GM19468 (cell line): ENCODE measurements at regions not wholly inside any gene's neighbourhood (a gene's known extent, or its start where the extent isn't known, plus 50 kb on each side); places are given as distances from the start of the nearest gene placed in this dataset.
"Not testable (repeated sequence)": the region's sequence is repeated elsewhere in the genome, so short reads cannot be mapped to it uniquely, and the experiment has no call there.

ENCODE experiments used
- ATAC-seq: cut with Tn5 transposase; IDR thresholded peaks from one replicate; pipeline ENCODE4 v1.9.1; 2021; ENCODE audit warnings: mild to moderate bottlenecking, moderate library complexity, moderate number of reproducible peaks; ENCODE audit not compliant: unreplicated experiment; ENCODE audit errors: extremely low read depth

DNA sequence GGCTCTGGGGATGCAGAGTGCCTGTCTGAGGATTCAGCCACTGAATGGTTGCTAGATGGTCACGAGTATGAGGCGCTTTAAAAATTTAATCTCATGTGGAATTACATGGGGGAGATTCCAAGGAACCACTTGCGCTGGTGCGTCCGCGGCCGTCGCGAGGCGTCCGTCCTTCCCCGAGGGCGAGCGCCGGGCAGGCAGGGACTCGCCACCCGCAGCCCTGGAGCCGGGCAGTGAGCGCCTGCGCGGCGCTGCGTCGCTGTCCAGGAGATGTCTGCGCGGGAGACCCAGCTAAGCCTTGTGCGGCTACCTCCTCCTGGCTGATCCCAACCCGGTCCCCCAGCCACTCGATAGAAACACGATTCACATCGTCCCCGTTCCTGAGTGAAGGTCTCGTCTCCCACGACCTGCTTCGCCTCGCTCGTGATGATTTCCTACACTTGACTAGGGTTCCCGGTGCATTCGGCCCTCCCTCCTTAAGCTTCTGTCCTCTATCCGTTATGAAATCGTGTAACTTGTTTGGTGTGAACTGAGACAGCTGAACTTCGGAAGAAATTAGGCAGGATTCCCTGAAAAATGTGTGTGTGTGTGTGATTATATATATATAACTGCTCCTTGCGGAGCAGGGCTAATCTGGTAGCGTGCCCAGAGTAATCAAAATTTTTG lies 536.4 kb downstream of the PRIM2 start:
- not testable (repeated sequence) for ATAC-seq

DNA sequence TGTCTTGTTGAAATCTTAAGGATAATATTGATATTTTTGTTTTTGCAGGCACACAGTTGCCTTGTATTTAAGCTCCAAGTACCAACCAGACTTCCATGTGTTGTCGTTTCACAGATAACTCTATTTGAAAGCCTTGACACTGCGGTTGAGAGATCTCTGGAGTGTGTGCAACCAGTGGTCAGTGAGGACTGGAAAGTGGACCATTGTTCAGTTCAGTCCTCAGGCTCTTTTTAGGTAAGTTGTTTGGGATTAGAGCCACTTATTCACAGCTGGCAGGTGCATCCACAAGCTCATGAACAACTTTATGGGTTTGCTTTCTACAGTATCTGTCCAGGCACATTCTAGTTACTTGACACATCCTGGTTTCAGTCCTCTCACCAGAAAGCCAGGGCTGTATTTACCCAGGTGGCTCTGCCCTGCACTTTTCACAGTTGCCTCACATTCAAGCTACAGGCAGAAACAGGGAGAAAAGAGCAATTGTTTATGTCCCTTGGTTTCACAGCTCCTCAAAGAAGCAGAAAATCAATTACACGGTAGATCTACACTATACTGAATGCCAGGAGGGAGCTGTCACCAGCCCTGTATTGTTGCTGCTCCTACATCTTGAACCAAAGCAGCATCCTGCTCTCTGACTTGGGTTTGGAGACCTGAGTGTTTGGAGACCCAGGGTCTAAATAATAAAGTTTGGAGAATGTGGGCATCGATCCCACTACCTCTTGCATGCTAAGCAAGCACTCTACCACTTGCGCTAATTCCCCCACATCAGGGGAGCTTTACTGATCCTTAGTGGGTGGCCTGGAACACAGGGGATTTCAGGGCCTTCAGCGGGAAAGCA lies 543.3 kb downstream of the PRIM2 start:
- not testable (repeated sequence) for ATAC-seq

DNA sequence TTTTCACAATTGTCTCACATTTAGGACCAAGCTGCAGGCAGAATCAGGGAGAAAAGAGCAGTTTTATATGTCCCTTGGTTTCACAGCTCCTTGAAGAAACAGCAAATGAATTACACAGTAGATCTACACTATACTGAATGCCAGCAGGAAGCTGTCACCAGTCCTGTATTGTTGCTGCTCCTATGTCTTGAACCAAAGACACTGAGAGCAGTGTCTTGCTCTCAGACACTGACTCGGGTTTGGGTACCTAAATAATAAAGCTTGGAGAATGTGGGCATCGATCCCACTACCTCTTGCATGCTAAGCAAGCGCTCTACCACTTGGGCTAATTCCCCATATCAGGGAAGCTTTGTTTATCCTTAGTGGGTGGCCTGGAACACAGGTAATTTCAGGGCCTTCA lies 552.7 kb downstream of the PRIM2 start:
- ATAC-seq: not testable (repeated sequence)

DNA sequence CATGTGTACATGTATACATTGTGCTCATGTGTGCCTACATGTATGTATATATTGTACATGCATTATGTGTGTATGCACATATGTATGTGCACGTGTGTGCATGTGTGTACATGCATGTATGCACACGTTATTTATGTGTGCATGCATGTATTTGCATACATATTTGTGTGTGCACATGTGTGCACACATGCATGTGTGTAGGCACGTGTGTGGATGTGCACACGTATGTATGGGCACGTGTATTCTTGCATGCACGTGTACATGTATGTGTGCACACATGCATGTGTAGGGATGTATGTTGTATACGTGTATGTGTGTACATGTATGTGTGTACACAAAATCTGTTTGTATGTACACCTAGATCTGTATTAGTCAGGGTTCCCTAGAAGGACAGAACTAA lies 556.0 kb downstream of the PRIM2 start:
- ATAC-seq: not testable (repeated sequence)

DNA sequence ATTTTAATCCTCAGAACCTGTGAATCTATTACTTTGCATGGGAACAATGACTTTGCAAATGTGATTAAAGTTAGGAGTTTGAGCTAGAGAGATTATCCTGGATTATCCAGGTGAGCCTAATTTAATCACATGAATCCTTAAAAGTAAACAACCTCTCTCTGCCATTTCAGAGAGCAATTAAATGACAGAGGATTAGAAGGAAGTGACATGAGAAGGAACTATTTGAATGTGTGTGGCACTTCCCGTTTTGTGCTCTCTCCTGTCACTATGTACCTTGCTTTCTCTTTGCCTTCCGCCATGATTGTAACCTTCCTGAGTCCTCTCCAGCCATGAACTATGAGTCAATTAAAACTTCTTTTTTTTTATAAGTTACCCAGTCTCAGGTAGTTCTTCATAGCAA lies 559.2 kb downstream of the PRIM2 start:
- ATAC-seq: not testable (repeated sequence)

DNA sequence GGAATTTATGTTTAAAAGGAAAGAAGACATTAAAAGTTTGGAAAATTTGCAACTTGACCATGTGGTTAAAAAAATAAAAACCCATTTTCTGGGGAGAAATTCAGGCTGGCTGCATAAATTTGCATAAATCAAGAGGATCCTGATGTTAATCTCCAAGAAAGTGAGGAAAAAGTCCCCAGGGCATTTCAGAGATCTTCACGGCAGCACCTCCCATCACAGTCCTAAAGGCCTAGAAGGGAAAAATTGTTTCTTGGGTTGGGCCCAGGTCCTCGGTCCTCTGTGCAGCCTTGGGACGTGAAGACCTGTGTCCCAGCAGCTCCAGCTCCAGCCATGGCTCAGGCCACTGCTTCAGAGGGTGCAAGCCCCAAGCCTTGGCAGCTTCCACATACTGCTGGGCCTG lies 560.3 kb downstream of the PRIM2 start:
- ATAC-seq: not testable (repeated sequence)

DNA sequence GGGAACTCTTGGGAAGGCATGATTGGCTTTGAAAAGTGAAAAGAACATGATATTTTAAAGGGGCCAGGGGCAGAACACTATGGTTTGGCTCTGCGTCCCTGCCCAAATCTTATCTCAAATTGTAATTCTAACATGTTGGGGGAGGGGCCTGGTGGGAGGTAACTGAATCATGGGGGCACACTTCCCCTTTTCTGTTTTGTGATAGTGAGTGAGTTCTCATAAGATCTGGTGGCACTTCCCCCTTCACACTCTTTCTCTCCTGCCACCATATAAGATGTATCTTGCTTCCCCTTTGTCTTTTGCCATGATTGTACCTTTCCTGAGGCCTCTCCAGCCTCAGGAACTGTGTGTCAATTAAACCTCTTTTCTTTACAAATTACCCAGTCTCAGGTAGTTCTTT lies 561.4 kb downstream of the PRIM2 start:
- ATAC-seq: not testable (repeated sequence)

DNA sequence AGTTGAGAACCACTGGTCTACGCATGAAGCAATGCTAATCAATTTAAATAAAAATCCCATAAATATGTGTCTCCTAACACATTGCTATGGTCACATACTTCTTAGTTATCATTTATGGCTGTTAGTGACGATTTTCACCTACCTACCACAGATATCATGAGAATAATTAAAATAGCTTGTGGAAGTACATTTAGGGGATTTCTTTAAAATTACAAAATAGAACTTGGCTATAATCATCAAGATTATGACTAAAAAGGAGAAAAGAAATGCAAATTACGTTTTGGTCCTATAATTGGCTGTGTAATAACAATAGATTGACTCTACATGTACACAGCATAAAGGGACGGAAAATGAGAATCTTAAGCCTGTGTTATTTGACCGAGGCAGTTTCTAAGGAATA lies 581.4 kb downstream of the PRIM2 start:
- not testable (repeated sequence) for ATAC-seq

DNA sequence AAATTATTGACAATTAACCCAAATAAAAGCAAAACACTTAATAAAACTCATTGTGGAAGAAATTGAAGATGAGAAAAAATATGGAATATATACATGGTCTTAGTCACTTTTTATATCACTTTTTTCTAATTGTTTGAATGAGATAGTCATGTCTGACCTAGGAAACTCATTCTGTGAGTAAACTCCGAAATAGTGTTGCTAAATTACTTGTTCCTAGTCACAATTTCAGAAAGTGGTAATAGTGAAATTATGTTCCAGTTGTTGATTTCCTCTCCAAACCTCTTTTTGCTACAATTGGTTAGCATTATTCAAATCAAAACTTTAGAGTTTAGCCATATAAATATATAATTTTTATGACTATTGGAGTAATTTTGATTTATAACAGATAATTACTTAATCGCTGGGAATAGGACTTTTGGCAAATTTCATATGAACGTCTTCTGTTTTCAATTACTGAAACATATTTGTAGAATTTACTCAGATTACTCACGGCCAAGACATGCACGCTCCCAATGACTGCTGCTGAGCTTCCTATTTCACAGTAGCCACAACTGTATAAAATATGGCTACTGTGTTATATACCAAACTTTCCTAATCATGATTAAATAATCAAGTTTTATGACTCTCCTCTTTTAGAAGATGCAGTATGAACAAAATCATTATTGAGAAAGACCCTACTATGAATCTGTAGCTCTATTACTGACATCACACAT lies 583.4 kb downstream of the PRIM2 start:
- ATAC-seq: not testable (repeated sequence)

DNA sequence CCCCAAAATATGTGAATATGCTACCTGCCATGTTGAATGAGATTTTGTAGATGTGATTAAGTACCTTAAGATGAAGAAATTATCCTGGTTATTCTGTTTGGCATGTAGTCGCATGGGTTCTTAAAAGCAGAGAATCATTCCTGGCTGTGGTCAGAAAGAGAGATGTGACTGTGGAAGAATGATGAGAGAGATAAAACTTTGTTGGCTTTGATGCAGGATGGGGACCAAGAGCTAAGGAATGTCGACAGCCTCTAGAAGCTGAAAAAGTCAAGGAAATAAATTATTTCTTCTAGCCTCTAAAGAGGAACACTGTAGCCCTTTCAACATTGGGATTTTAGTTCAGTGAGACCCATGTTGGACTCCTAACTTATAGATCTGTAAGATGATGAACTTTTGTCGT lies 584.0 kb downstream of the PRIM2 start:
- ATAC-seq: not testable (repeated sequence)

DNA sequence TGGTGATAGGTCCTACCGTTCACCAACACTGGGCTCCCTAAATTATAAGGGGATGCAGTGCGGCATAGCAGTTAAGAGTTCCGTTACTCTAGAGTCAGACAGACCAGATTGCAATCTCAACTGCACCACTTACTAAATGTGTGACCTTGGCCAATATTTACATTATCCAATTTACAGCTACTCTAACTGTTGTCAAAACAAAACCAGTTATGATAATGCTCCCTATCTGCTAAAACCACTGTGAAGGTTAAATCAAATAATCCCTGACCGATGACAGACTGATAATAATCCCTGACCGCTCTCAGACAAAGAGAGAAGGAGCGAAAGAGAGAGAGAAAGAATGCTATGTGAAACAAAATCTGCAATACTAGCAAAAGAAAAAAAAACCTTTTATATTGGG lies 586.9 kb downstream of the PRIM2 start:
- not testable (repeated sequence) for ATAC-seq

DNA sequence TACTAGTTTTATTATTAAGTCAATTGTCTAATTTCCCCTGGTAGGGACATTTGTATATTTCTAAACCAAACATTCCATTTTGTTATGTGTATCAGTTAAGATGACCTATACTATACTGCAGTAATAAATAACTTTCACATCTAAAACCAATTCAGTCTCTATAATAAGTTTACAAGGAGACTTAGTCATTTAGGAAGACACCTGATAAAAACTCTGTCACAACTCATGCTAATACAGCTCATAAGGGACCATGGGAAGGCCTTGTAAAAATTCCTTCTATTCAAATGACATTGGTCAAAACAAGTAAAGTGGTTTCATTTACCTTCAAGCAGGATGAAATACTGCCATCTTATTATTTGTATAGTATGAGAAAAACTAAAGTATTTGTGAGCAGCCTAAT lies 597.9 kb downstream of the PRIM2 start:
- not testable (repeated sequence) for ATAC-seq

DNA sequence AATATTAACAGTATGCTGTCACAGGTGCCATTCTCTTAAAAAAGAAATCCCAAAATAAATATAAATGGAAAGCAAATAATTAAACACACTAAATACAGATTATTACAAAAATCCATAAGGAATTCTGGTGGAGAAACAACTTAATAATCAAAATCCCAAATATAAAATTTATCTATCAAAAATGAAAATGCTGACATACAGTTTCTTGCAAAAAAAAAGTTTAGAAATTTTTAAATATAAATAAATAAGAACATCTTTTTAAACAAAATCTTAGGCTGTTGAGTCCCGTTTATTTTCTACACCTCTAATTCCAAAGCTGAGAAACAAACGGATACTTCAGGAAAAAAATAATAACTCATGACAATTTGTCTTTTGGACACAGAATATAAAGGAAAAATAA lies 625.5 kb downstream of the PRIM2 start:
- ATAC-seq: not testable (repeated sequence)

DNA sequence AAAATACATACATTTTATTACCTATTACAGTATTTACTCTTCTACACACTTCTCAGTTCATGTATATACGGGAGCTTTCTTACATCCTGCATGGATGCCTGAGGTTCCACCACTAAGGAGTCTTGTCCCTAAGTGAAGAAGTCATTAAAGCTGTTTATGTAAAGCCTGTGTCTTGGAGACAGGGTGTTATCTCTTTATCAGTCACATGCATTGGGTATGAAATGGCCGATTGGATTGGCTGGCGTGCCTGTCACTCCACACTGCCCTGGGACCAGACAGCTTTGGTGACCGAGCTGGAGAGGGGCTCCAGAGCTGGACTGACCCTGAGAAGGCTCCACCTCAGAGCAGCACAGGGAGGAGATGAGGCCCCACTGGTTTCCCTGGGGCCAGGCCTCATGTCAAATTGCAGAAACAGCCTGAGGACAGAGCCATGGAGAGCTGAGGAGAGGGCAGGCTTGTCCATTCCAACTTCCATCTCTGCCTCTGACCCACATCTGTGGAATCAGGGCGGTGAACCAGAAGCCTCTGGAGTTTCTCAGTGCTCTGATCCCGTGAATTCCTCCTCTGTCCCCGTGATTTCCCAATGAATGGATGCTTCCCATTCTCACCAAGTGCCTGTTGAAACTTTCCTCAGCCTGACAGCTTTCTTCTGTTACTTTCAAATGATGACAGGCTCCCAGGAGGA lies 628.8 kb downstream of the PRIM2 start:
- not testable (repeated sequence) for ATAC-seq

DNA sequence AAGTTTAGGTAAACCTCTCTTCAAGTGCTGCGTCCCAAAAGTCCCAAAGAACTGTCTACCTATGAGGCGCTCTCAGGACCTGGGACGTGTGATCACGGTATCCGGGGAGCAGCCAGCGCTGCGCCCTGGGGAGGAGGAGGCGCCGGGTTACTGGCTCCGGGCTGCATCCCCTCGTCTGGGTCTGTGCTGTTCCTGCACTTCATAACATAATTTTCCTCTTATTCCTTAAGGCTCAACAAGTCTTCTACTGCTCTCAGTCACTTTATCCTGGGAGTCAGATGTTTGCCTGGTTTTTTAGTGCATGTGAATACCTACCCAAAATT lies 629.3 kb downstream of the PRIM2 start:
- not testable (repeated sequence) for ATAC-seq

DNA sequence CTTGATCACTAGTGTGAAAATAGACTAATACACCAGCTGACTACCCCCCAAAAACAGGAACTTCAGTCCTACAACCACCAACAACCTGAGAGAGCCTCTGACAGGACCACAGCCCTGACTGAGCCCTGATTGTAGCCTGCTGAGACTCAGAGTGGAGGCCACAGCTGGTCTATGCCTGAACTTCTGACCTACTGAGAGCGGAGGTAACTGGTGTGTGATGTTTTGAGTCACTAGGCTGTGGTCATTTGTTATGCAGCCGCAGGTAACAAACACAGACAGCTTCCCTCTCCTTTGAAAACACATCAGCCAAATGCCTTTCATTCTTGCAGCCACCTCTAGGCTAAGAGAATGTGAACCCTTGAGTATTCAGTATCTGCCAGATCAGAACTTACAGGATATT lies 631.1 kb downstream of the PRIM2 start:
- ATAC-seq: not testable (repeated sequence)

DNA sequence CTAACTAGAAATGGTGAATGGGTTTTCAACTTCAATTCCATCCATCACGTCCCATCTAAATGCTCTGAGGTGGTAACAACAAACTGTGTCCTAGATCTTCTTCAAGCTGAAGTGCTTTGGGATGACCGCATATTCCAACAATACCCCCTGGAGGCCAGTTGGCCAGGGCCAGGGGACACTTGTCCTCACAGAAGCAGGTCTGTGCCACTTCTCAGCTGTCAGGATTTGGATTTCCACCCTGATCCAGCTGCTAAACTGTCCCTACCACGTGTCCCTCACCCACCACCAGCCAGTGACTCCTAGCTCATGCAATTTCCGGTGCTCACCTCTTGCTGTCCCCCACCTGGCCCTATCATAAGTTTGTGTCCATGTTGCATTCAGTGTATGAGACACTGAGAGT lies 633.0 kb downstream of the PRIM2 start:
- not testable (repeated sequence) for ATAC-seq

DNA sequence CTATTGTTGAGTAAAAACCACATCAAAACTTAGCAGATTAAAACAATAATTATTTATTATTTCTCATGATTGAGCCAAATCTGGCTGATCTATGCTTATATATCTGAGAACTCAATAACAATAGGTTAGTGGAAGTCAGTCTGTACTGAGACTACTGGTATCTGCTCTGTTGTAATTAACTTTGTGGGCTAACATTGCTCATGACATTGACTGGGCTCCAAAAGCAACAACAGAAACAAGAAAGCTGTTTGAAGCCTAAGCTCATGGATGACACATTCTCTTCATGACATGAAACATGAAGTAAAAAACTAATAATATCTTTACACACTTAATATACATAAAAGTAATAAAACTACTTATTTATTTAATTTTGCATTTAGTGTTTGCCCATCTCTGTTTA lies 649.3 kb downstream of the PRIM2 start:
- ATAC-seq: not testable (repeated sequence)

DNA sequence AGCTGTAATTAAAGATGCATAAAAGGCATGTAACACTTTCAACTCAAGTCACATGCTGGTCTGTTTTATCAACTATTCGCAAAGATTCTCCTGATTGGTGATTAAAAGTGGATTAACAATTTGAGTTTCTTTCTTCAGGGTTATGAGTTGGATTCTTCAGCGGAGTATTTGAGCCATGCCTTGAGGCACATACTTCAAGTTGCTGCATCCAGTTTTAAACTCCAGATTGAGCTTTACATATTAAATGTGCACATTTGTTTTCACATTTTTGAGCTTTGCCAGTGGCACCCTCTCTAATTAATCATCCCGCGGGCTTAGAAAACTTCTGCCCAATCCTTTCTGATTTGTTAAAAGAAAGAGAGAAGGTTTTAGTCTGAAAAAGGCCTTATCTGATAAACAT lies 654.5 kb downstream of the PRIM2 start:
- not testable (repeated sequence) for ATAC-seq

DNA sequence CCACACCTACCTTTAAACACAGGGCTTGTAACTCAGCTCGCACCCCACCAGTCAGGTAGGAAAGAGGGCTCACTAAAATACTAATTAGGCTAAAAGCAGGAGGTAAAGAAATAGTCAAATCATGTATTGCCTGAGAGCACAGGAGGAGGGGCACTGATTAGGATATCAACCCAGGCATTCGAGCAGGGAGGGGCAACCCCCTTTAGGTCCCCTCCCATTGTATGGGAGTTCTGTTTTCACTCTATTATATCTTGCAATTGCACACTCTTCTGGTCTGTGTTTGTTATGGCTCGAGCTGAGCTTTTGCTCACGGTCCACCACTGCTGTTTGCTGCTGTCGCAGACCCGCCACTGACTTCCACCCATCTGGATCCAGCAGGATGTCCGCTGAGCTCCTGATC lies 657.2 kb downstream of the PRIM2 start:
- ATAC-seq: no peak
